RWPE2 (cell line): ENCODE measurements at regions not wholly inside any gene's neighbourhood (a gene's known extent, or its start where the extent isn't known, plus 50 kb on each side); places are given as distances from the start of the nearest gene placed in this dataset.
"Not testable (repeated sequence)": the region's sequence is repeated elsewhere in the genome, so short reads cannot be mapped to it uniquely, and the experiment has no call there.

Experiments
- ATAC-seq: fragments of 200-7000 bp; cut with Tn5 transposase; 3 replicates; pipeline ENCODE4 v1.9.1; 2021; ENCODE audit warnings: low read depth
- DNase-seq: peaks from one replicate; pipeline ENCODE4 v3.0.0-alpha.2; 2020; ENCODE audit warnings: low spot score
- H3K27ac ChIP-seq: fragments of 450-650 bp; 2 replicates; pipeline ENCODE4 v1.5.1; 2017; ENCODE audit warnings: mild to moderate bottlenecking; ENCODE audit not compliant: poor library complexity, severe bottlenecking
- H3K27me3 ChIP-seq: fragments of 250-450 bp; sonication (Bioruptor Pico); 2 replicates; pipeline ENCODE4 v1.5.1; 2021; ENCODE audit warnings: mild to moderate bottlenecking, moderate library complexity; ENCODE audit not compliant: insufficient read depth, poor library complexity, severe bottlenecking
- H3K36me3 ChIP-seq: fragments of 250-450 bp; sonication (Bioruptor Pico); 2 replicates; pipeline ENCODE4 v1.5.1; 2020; ENCODE audit warnings: low read depth, mild to moderate bottlenecking, moderate library complexity
- H3K4me1 ChIP-seq: fragments of 250-450 bp; sonication (Bioruptor Pico); 2 replicates; pipeline ENCODE4 v1.5.1; 2021; ENCODE audit warnings: mild to moderate bottlenecking, moderate library complexity; ENCODE audit not compliant: insufficient read depth, poor library complexity, severe bottlenecking
- H3K4me3 ChIP-seq: fragments of 250-450 bp; sonication (Bioruptor Pico); 2 replicates; pipeline ENCODE4 v1.5.1; 2021; ENCODE audit warnings: mild to moderate bottlenecking, moderate library complexity; ENCODE audit not compliant: severe bottlenecking
- H3K9me3 ChIP-seq: fragments of 250-450 bp; sonication (Bioruptor Pico); 2 replicates; pipeline ENCODE4 v1.5.1; 2021; ENCODE audit warnings: mild to moderate bottlenecking, moderate library complexity; ENCODE audit not compliant: severe bottlenecking
- TF ChIP-seq, protein P1 (sequence below): fragments of 450-650 bp; IDR thresholded peaks from one replicate; pipeline ENCODE4 v1.5.1; 2017; ENCODE audit warnings: mild to moderate bottlenecking, moderate library complexity; ENCODE audit not compliant: poor library complexity, severe bottlenecking

- Histone ChIP-seq H3K9me3 (no peaks in the 10 kb centered on the region), H3K36me3 (no peaks in the 10 kb centered on the region), H3K4me1 (no peaks in the 10 kb centered on the region), H3K4me3 (no peak overlapping the region), H3K27me3 (no peaks in the 10 kb centered on the region), H3K27ac (no peak overlapping the region)
- DNase-seq (no peak), ATAC-seq (no peak)
- TF ChIP-seq, protein P1, sequence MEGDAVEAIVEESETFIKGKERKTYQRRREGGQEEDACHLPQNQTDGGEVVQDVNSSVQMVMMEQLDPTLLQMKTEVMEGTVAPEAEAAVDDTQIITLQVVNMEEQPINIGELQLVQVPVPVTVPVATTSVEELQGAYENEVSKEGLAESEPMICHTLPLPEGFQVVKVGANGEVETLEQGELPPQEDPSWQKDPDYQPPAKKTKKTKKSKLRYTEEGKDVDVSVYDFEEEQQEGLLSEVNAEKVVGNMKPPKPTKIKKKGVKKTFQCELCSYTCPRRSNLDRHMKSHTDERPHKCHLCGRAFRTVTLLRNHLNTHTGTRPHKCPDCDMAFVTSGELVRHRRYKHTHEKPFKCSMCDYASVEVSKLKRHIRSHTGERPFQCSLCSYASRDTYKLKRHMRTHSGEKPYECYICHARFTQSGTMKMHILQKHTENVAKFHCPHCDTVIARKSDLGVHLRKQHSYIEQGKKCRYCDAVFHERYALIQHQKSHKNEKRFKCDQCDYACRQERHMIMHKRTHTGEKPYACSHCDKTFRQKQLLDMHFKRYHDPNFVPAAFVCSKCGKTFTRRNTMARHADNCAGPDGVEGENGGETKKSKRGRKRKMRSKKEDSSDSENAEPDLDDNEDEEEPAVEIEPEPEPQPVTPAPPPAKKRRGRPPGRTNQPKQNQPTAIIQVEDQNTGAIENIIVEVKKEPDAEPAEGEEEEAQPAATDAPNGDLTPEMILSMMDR: no peak
Observed at GRCh38 chr11:97078443-97078842, 688.6 kb downstream of the JRKL start.

- H3K4me3 ChIP-seq: no peak overlapping the region
- ATAC-seq (no peak), DNase-seq (no peak)
- H3K27ac ChIP-seq: no peak overlapping the region
- TF ChIP-seq, protein P1: no peak
- no peaks in the 10 kb centered on the region for H3K4me1 ChIP-seq
- H3K27me3 ChIP-seq: no peaks in the 10 kb centered on the region
- no peaks in the 10 kb centered on the region for H3K9me3 ChIP-seq
- no peaks in the 10 kb centered on the region for H3K36me3 ChIP-seq
Observed at GRCh38 chr11:97079244-97079643, 689.4 kb downstream of the JRKL start.

DNA sequence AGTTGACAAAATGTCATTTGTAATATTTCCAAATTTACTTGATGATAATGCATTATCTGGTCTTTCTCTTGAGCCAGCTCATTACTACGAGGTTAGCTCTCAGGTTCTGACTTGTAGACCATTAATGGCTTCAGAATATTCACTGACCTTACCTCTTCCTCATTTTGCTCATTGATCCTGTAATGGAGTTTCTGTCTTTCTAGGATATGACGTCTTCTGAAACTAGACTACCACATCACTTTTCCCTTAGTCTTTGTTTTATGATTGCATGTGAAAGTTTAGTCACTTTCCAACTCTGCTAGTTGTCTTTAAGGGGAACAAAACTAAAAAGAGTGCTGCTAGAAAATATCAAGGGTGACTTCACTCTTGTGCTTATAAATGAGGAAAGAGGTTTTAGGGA lies 697.6 kb downstream of the JRKL start:
- Histone ChIP-seq H3K36me3 (no peaks in the 10 kb centered on the region), H3K4me3 (no peak overlapping the region), H3K4me1 (no peaks in the 10 kb centered on the region), H3K27me3 (no peaks in the 10 kb centered on the region), H3K27ac (no peak overlapping the region), H3K9me3 (no peaks in the 10 kb centered on the region)
- TF ChIP-seq, protein P1: no peak
- DNase-seq: no peak
- ATAC-seq: no peak

DNA sequence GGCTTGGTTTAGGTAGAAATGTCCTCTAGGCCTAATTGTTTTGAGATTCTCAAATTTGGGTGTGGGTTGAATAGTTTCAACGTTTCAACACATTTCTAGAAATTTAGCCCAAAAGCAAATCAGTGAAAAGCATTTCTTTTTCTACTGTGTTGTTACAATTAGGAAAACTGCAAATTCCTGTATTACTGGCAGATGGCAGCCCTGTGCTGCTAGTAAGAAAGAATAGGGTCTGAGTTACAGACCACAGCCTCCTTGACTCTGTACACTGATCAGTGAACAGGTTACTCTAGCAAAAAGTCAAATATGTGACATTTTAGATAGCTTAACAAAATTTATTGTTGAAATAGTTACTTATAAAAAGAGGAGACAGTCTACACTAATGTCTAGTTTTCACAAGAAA lies 703.0 kb downstream of the JRKL start:
- Histone ChIP-seq H3K4me3 (no peak overlapping the region), H3K27me3 (no peaks in the 10 kb centered on the region), H3K36me3 (no peaks in the 10 kb centered on the region), H3K27ac (no peak overlapping the region), H3K4me1 (no peaks in the 10 kb centered on the region), H3K9me3 (no peaks in the 10 kb centered on the region)
- TF ChIP-seq, protein P1: no peak
- no peak for ATAC-seq
- no peak for DNase-seq

DNA sequence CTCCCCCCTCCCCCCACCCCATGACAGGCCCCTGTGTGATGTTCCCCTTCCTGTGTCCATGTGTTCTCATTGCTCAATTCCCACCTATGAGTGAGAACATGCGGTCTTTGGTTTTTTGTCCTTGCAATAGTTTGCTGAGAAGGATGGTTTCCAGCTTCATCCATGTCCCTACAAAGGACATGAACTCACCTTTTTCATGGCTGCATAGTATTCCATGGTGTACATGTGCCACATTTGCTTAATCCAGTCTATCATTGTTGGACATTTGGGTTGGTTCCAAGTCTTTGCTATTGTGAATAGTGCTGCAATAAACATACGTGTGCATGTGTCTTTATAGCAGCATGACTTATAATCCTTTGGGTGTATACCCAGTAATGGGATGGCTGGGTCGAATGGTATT lies 712.4 kb downstream of the JRKL start:
- not testable (repeated sequence) for ATAC-seq, DNase-seq, H3K36me3 ChIP-seq, H3K4me1 ChIP-seq, H3K27me3 ChIP-seq, H3K9me3 ChIP-seq, H3K4me3 ChIP-seq, H3K27ac ChIP-seq
